PC-3 (cell line): ENCODE measurements at regions not wholly inside any gene's neighbourhood (a gene's known extent, or its start where the extent isn't known, plus 50 kb on each side); places are given as distances from the start of the nearest gene placed in this dataset.

Experiments
- ATAC-seq: fragments of 200-7000 bp; cut with Tn5 transposase; 2 replicates; pipeline ENCODE4 v1.9.1; 2020; ENCODE audit warnings: mild to moderate bottlenecking, moderate library complexity
- BruUV-seq: library from RNA; stranded (reverse); fragments of 400-500 nt; replicated peaks from 2 replicates; lab custom pipeline; 2021; lab: Mats Ljungman, UMichigan
- CTCF ChIA-PET: fragments of 300-600 bp; sonication (Branson Sonifier 250); formaldehyde crosslinking; loops from one replicate; lab custom pipeline; 2022; ENCODE audit warnings: antibody characterized with exemption; lab: Charles Lee
- POLR2A ChIA-PET: fragments of 300-600 bp; sonication (Branson Sonifier 250); formaldehyde crosslinking; loops from one replicate; lab custom pipeline; 2022; ENCODE audit warnings: antibody characterized with exemption; ENCODE audit not compliant: unreplicated experiment; lab: Charles Lee
- DNase-seq: peaks from one replicate; pipeline ENCODE4 v3.0.0-alpha.2; 2015
- H2AFZ ChIP-seq: fragments of 300-600 bp; sonication (generic); 2 replicates; pipeline ENCODE4 v1.6.0; 2016; ENCODE audit warnings: antibody characterized with exemption, low read length
- H3F3A ChIP-seq: fragments of 300-600 bp; sonication (generic); one replicate; pipeline ENCODE4 v1.6.0; 2017; ENCODE audit warnings: antibody characterized with exemption, low read length, control low read depth, mild to moderate bottlenecking; ENCODE audit not compliant: unreplicated experiment
- H3K27ac ChIP-seq: fragments of 300-600 bp; sonication (generic); 2 replicates; pipeline ENCODE4 v1.5.1; 2016; ENCODE audit warnings: mild to moderate bottlenecking, low read length
- H3K27me3 ChIP-seq: fragments of 300-600 bp; sonication (generic); 2 replicates; pipeline ENCODE4 v1.6.1; 2016; ENCODE audit warnings: low read length, mixed read lengths
- H3K36me3 ChIP-seq: fragments of 300-600 bp; sonication (generic); 2 replicates; pipeline ENCODE4 v1.6.1; 2016; ENCODE audit warnings: low read depth, mixed run types, low read length, mixed read lengths
- H3K4me1 ChIP-seq: fragments of 300-600 bp; sonication (generic); 2 replicates; pipeline ENCODE4 v1.5.1; 2016; ENCODE audit warnings: low read length; ENCODE audit not compliant: insufficient read depth
- H3K4me2 ChIP-seq: fragments of 300-600 bp; sonication (generic); 2 replicates; pipeline ENCODE4 v1.6.0; 2016; ENCODE audit warnings: low read length
- H3K4me3 ChIP-seq: fragments of 300-600 bp; sonication (generic); 2 replicates; pipeline ENCODE4 v1.5.1; 2016; ENCODE audit warnings: mild to moderate bottlenecking, low read length, mixed read lengths
- H3K79me2 ChIP-seq: fragments of 300-600 bp; sonication (generic); 2 replicates; pipeline ENCODE4 v1.6.1; 2017; ENCODE audit warnings: low read length, mixed read lengths
- H3K9ac ChIP-seq: fragments of 300-600 bp; sonication (generic); 2 replicates; pipeline ENCODE4 v1.6.0; 2016; ENCODE audit warnings: mild to moderate bottlenecking, low read length
- H3K9me2 ChIP-seq: fragments of 300-600 bp; sonication (generic); replicated peaks from 2 replicates; pipeline ENCODE4 v1.6.1; 2016; ENCODE audit warnings: mixed run types, low read length, mixed read lengths
- H3K9me3 ChIP-seq: fragments of 300-600 bp; sonication (generic); 2 replicates; pipeline ENCODE4 v1.6.1; 2016; ENCODE audit warnings: low read length, mixed read lengths
- H4K20me1 ChIP-seq: fragments of 300-600 bp; sonication (generic); 2 replicates; pipeline ENCODE4 v1.6.1; 2016; ENCODE audit warnings: low read length, mixed read lengths
- CTCF ChIP-seq: fragments of 300-600 bp; sonication (generic); conservative IDR thresholded peaks from 2 replicates; pipeline ENCODE4 v1.5.1; 2017; ENCODE audit warnings: antibody characterized with exemption, low read depth, mild to moderate bottlenecking, low read length
- EZH2 ChIP-seq: fragments of 300-600 bp; sonication (generic); IDR thresholded peaks from one replicate; pipeline ENCODE4 v1.6.1; 2017; ENCODE audit warnings: antibody characterized with exemption, mild to moderate bottlenecking, low read length; ENCODE audit not compliant: unreplicated experiment
- EZH2phosphoT487 ChIP-seq: fragments of 300-600 bp; sonication (generic); IDR thresholded peaks from 2 replicates; pipeline ENCODE4 v1.6.1; 2018; ENCODE audit warnings: mild to moderate bottlenecking, antibody characterized with exemption, low read length, borderline replicate concordance
- intact Hi-C: fragments of 100-400 bp; cut with micrococcal nuclease; formaldehyde crosslinking; loops from 2 replicates; pipeline ENCODE4 v1.9.0; 2023

- POLR2A ChIA-PET, result no interaction called here
- BruUV-seq, result no TSS peak
Observed at GRCh38 chr22:46030231-46030880, 53.4 kb upstream of the WNT7B start.

DNA sequence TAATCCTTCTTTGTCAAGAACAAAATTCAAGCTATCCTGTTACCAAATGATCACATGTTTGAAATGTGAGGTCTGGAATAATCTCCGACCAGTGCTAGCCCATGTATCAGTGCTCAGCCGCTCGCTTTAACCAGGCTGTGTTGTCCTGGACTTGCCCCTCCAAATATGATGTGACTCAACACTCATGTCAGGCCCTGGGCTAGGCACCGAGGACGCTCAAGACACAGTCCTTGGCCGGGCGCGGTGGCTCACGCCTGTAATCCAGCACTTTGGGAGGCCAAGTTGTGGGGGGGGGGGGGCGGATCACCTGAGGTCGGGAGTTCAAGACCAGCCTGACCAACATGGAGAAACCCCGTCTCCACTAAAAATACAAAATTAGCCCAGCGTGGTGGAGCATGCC is 54.1 kb upstream of the WNT7B start:
- no peaks in the 10 kb centered on the region for H3K9me3 ChIP-seq
- POLR2A ChIA-PET, result no interaction called here
- H3K36me3 ChIP-seq, result no peaks in the 10 kb centered on the region

More at GRCh38 chr22:46030231-46030880, 53.4 kb upstream of the WNT7B start:
- Histone ChIP-seq H3K79me2 (0 out of 2 replicates have a peak, but pooled peaks cover 5% of the 10 kb centered on the region), H2AFZ (no peak overlapping the region), H3F3A (no peaks in the 10 kb centered on the region), H3K4me2 (no peak overlapping the region), H4K20me1 (no peaks in the 10 kb centered on the region), H3K36me3 (no peaks in the 10 kb centered on the region), H3K27ac (no peak overlapping the region), H3K9me3 (no peaks in the 10 kb centered on the region), H3K9me2 (no peaks in the 10 kb centered on the region), H3K4me3 (no peak overlapping the region), H3K9ac (no peak overlapping the region), H3K27me3 (no peaks in the 10 kb centered on the region), H3K4me1 (peaks cover 16% of the 10 kb centered on the region)
- CTCF ChIA-PET, result no interaction called here
- no peak for TF ChIP-seq EZH2phosphoT487
- TF ChIP-seq EZH2, result no peak
- TF ChIP-seq CTCF, result no peak
- DNase-seq (no peak), ATAC-seq (no peak)
- intact Hi-C loops, result no loop called here

GRCh38 chr22:46031557-46031956 is 54.6 kb upstream of the WNT7B start:
- H3K79me2 ChIP-seq, result peaks cover 10% of the 10 kb centered on the region
- TF ChIP-seq EZH2 (no peak), EZH2phosphoT487 (no peak), CTCF (no peak)
- H4K20me1 ChIP-seq, result no peaks in the 10 kb centered on the region
- no peaks in the 10 kb centered on the region for H3K9me2 ChIP-seq
- no TSS peak for BruUV-seq
- H3K27ac ChIP-seq, result no peak overlapping the region
- DNase-seq (no peak), ATAC-seq (no peak)
- ChIA-PET POLR2A (no interaction called here), CTCF (no interaction called here)
- no peaks in the 10 kb centered on the region for H3K9me3 ChIP-seq
- no peak overlapping the region for H2AFZ ChIP-seq
- no peaks in the 10 kb centered on the region for H3K36me3 ChIP-seq
- no peak overlapping the region for H3K9ac ChIP-seq
- H3K27me3 ChIP-seq, result no peaks in the 10 kb centered on the region
- no peak overlapping the region for H3K4me2 ChIP-seq
- intact Hi-C loops, result no loop called here
- peaks cover 18% of the 10 kb centered on the region for H3K4me1 ChIP-seq
- no peak overlapping the region for H3K4me3 ChIP-seq
- H3F3A ChIP-seq, result no peaks in the 10 kb centered on the region

More for the DNA sequence above, 54.1 kb upstream of the WNT7B start:
- Histone ChIP-seq H3K79me2 (0 out of 2 replicates have a peak, but pooled peaks cover 5% of the 10 kb centered on the region), H3K4me1 (peaks cover 16% of the 10 kb centered on the region), H3K4me3 (no peak overlapping the region), H3K27me3 (no peaks in the 10 kb centered on the region), H4K20me1 (no peaks in the 10 kb centered on the region), H3K4me2 (no peak overlapping the region), H3K9me2 (no peaks in the 10 kb centered on the region), H2AFZ (no peak overlapping the region), H3K27ac (no peak overlapping the region), H3K9ac (no peak overlapping the region), H3F3A (no peaks in the 10 kb centered on the region)
- no peak for ATAC-seq
- DNase-seq, result no peak
- TF ChIP-seq EZH2, result no peak
- no peak for TF ChIP-seq EZH2phosphoT487
- CTCF ChIA-PET, result no interaction called here
- BruUV-seq, result no TSS peak
- intact Hi-C loops, result no loop called here
